GM18867 (cell line): ENCODE measurements at regions not wholly inside any gene's neighbourhood (a gene's known extent, or its start where the extent isn't known, plus 50 kb on each side); places are given as distances from the start of the nearest gene placed in this dataset.
A peak's percentile ranks its signal among the peaks of the same experiment; 100 is the strongest.

Experiments used
- ATAC-seq: cut with Tn5 transposase; IDR thresholded peaks from one replicate; pipeline ENCODE4 v1.9.1; 2021; ENCODE audit warnings: mild to moderate bottlenecking, moderate library complexity; ENCODE audit not compliant: unreplicated experiment

- ATAC-seq: no peak
Observed at GRCh38 chr5:56434986-56435385, 201.9 kb upstream of the ANKRD55 start.

- no peak for ATAC-seq
Observed at GRCh38 chr5:56433039-56433617, 200.0 kb upstream of the ANKRD55 start.

DNA sequence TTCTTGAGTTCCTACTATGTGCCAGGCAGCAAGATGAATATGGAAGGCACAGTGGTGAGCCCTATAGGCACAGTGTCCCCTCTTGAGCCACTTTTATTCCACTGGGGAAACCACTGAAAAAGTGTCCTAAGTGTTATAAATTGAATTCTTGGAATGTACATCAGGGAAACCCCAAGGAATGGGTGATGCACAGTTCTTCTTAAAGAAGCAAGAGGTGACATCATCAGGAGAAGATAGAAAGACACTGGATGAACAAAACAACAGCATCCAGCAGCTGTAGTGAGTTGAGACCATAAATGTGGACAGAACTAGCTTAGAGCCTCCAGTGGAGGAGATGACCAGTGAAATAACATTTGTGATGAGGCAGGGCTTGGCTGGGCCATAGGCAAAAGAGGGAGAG is 199.2 kb upstream of the ANKRD55 start:
- no peak for ATAC-seq

DNA sequence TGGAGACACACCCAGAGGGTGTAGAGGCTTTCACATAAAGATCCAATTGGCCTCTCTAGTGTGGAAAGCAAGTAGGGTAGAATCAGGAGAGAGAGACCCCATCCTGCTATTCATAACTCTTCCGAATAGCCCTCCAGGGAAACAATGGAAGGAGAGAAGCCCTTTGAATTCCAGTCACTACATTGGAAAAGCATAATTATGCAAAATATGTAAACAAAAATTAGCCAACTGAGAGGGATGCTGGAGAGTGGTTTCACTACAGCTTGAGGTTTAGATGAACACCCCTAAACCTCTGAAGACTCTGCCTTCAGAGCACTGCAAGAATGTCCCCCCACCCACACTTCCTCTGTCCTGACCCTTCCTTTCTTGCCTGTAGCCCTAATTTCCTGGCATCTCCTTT is 197.3 kb upstream of the ANKRD55 start:
- ATAC-seq: no peak

DNA sequence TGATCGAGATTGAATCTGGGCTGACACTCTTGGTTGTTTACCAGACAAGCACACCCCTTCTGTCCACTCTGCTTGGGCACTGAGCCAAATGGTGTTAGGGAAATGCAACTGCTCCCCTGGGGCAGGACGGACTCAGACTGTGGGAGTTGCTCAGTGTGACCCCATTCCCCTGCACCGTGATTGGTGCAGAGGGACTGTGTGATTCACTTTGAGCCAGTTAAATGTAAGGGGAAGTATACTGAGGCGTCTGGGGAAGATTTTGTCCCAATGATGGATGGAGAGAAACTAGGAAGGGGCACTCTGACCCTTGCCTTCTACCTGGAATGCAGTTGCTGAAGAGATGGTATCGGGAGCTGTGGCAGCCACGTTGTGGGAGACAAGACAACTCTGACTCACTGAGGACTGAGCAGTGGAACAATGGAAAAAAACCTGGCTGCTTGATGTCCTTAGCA is 196.0 kb upstream of the ANKRD55 start:
- ATAC-seq: no peak

- no peak for ATAC-seq
Observed at GRCh38 chr5:56426693-56427092, 193.6 kb upstream of the ANKRD55 start.

GRCh38 chr5:56422076-56422762 is 189.1 kb upstream of the ANKRD55 start:
- no peak for ATAC-seq

DNA sequence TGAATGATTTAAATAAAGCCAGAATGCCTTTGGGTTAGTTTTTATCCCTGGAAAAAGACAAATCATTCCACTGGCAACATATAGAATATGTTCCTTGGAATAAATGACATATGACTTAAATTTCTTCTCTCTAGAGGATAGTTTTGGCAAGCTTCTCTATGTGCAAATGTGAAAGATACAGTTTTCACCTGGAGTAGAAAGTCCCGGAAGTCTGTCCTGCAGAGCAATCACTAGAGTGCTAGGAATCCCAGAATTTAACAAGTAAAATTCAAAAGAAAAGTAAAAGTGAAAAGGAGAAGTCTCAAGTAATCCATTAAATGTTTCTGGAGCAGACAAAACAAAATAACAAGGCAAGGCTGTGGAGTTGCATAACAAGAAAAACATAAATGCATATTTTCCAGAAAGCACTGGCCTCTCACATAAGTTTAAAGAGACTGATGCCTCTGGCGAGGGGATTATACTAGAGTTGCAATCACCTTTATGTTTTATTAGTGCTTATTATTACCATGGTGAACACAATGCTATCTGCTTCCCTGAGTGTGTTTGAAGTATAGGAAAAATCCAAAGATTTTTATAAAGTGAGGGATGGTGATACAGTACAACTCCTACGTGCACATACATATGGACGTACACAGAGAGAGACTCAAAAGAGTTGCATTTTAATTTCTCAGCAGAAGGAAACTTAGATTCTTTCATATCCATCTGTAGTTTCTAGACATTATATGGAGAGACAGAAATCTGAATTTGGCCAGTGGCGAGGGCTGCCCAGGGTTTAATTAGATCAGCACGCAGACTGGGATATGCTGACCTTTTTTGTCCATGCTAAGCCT is 188.3 kb upstream of the ANKRD55 start:
- no peak for ATAC-seq

GRCh38 chr5:56420323-56420722 is 187.2 kb upstream of the ANKRD55 start:
- ATAC-seq: no peak

GRCh38 chr5:56419667-56420066 is 186.5 kb upstream of the ANKRD55 start:
- no peak for ATAC-seq

DNA sequence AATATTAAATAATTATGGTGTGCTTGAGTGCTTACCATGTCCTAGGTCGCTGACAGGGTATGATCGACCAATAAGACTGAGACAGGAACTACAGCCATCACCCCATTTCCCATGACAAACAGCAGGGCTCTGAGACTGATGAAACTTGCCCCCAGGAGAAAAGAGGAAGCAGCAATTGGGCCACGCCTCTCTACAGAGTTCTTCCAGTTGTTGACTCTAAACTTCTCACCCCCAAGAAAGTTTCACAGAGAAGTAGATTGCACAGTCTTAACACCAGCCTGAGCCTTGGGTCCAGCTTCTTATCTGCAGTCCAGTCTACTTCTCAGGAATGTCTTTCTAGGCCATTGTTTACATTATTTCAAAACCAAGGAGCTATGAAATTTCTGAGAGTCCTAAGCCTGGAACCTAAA is 182.2 kb upstream of the ANKRD55 start:
- peak; percentile 89 for ATAC-seq

- no peak for ATAC-seq
Observed at GRCh38 chr5:56414066-56414465, 180.9 kb upstream of the ANKRD55 start.

DNA sequence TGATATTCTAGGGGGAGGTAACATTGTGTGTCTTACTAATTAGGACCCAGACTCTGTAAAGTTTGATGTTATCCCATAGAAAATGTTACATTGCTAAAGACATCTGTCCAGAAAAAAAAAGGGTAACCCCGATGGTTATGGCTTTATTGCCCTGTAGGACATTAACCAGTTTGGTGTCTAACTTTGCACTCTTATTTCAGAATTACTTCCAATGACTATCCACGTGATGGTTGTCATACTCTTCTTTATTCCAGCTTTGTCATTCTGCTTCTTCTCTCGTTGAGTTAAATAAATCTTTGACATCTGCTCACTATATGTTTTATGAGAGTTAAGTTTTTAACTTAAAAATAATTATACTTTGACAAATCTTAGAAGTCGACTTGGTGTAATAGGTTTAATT is 180.4 kb upstream of the ANKRD55 start:
- no peak for ATAC-seq

DNA sequence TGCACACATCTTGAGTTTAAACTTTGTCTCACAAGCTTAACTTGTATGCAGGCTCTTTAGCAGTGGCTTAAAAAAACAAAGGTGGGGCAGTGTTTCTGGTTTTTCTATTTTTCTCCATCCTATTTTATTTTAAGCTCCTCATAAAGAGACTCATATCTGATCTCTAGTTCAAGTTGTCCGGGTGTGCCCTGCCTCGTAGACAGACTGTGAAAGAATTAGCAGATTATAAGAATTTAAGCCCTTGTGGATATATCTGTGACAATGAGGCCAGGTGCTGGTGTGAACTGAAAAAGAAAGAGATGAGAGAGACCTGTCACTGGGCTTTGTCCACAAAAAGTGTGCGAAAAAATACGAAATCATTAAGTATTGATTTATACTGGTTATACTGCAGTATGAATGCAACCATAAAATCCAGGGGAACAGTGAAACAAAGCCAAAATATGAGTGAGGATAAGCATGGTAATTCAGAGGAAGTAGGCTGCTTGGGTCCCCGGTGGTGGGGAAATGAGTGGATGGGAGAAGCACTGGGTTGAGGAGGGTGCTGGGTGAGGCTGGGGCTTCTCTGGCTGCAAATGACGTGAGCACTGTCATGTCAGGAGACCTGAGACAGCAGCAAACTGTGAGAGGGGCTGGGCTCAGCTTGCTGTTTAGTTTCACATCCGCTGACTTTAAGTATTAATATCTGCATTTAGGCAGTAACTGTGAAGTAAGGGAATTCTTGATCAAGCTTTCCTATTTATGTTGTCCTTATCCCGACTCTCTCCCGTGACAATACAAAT is 179.7 kb upstream of the ANKRD55 start:
- peak; percentile 85 for ATAC-seq

DNA sequence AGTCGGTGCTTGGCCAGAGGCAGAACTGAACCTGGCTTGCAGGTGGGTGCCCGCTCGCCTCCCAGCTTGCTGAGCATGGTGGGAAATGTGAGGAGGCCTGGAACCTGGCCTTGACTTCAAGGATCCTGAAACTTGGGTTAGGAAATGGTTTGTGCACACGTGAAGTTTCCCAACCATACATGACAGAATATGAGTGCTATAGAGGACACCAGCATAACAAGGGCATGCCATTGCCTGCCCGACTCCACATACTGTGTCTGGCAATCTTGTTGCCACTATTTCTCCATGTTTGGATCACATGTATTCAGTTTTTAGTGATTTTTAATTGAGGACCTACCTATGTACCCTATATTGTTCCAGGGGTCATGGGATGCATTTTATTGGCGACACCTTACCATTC is 177.6 kb upstream of the ANKRD55 start:
- ATAC-seq: no peak

- ATAC-seq: no peak
Observed at GRCh38 chr5:56409331-56410190, 176.4 kb upstream of the ANKRD55 start.

- no peak for ATAC-seq
Observed at GRCh38 chr5:56406838-56407237, 173.7 kb upstream of the ANKRD55 start.

DNA sequence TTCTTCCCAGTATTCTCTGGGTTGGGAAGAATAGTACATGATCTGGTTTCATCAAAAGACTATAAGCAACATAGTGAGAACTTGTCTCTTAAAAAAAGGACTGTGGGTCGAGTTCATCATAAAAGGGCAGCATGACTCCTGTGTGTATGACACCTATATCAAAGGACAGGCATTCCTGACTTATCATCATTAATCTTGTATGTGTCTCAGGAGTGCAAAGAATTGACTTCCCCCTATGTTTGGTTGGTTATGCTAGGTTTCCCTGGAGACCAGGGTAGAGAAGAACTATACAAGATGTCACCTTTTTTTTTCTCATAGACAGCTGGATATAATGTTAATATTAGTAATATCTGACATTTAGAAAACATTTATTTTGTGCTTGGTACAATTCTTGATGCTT is 173.1 kb upstream of the ANKRD55 start:
- no peak for ATAC-seq

GRCh38 chr5:56405116-56405908 is 172.2 kb upstream of the ANKRD55 start:
- no peak for ATAC-seq
